ENCODE measurements at regions not wholly inside any gene's neighbourhood (a gene's known extent, or its start where the extent isn't known, plus 50 kb on each side); places are given as distances from the start of the nearest gene placed in this dataset.

DNA sequence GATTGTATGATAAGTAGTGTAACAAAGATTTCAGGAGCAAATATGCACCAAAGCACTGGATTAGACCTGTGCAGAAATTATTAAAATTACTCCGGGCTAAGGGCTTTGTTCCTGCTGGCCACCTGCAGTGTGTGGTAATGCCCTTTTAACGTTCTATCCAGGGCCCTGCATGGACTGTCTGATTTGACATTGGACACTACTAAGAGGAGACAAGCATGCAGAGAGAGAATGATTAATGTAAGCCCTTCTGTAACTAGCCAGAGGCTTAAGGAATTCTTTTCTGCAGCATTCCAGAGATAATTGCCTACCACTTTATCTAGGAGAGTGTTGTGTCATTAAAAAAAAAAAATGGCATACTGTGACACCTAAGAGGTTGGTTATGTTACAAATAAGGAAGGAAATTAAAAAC lies 117.0 kb downstream of the PCDH7 start:
- CTCF ChIA-PET: no interaction called here

DNA sequence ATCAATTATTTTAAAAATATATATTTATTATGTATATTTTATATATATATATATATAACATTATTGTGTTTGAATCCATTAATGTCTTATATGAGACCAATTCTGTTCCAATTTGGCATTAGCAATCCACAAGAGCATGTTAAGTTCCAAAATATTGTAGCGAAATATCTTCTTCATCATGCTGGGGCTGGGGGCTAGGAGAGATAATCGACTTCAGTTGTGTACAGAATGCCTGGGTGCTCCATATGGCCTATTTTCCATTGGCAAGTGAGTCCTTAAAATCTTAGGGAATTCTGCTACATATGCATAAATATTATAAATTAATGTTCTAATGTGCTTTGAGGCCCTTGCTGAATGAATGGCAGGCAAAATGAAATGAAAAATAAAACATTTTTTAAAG lies 117.7 kb downstream of the PCDH7 start:
- POLR2A ChIA-PET: no interaction called here
- CTCF ChIA-PET: no interaction called here

More for the DNA sequence above, 117.0 kb downstream of the PCDH7 start:
- POLR2A ChIA-PET: no interaction called here

DNA sequence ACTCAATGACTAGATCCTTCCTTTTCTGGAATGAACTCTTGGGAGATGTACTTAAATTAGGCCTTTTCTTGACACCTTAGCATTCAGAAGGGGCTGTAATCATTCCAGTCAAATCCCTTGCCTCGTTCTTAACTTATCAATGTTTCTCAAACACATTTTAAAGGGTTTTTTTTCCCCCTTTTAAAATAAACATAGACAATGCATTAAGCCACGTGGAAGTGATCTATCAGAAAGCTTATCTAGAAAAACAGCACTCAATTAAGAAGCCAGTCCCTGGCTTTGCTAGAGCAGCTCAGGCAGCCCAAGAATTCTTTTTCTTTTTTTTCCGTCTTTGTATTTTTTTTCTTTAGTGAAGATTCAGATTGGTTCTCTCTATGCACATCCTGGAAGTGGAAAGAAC lies 118.2 kb downstream of the PCDH7 start:
- ChIA-PET CTCF (no interaction called here), POLR2A (no interaction called here)

DNA sequence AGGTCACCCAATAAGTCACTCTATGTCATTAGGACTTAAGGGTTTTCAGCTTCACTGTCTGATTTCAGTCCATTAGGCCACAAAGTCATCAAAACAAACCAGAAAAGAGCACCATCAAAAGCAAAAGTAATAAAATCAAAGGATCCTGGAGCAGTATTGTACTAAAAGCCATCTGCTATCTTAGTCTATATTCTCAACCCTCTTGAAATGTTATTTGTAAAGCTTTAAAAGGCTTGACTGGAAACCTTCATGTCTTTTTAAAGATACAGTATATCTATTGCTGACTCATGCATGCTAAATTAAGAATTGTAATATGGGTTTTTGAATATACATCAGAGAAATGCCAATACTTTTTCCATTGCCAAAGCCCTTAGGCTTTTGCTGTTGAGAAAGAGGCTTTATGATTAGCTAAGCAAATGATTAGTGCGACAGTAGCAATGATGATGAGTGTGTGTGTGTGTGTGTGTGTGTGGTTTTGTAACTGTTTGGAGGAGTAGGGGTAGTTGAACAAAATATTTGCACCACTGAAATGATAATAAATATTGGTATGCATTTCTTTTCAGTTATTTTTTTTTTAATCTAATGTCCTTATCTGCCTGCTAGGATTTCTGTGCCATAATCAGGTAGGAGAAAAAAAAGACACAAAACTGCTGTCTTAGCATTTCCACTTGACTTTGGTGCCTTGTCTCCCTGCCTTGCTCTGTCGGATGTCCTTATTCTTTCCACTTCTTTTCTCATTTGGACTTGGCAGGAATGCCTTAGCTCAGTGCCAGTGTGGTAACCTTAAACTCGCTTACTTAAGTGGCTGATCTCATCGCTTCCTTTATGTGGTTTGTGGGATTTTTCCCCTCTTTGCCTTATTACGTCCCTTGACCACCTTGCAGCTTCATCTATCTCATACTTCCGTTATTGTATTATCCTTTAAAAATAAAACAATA lies 119.7 kb downstream of the PCDH7 start:
- ChIA-PET POLR2A (no interaction called here), CTCF (no interaction called here)

DNA sequence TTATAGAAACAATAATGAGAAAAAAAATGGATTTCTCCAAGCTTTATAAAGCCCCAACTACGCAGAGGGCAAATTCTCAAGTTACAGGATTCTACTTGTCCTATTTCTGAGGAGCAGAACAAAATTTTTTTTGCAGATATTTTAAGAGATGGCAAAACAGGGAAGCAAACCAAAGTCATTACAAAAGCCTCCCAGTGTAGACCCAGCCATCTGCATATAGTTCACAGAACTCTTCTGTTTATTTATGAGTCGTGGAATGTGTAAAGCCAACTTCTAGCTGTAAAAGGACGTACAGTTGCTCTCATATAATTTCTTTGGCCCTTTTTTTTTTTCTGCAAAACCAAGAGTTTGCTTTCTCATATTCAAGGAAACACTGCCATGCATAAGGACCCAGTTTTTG lies 120.4 kb downstream of the PCDH7 start:
- ChIA-PET CTCF (no interaction called here), POLR2A (no interaction called here)

DNA sequence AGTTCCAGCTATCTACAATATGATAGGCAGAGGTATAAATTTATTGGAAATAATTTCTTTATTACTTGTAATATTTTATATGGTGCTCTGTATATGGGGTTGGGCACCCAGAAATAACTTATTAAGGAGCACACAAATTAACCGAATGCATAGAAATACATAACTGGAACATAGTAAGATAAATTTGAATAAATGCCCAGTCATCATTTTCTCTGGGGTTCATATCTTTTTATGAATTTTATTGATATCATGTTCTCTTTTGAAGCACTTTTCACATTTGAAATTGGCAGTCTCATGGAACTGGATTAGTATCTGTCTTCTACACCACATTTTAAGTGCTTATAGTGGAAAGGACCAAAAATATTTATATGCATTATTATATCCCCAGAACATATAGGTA lies 122.0 kb downstream of the PCDH7 start:
- CTCF ChIA-PET: no interaction called here

DNA sequence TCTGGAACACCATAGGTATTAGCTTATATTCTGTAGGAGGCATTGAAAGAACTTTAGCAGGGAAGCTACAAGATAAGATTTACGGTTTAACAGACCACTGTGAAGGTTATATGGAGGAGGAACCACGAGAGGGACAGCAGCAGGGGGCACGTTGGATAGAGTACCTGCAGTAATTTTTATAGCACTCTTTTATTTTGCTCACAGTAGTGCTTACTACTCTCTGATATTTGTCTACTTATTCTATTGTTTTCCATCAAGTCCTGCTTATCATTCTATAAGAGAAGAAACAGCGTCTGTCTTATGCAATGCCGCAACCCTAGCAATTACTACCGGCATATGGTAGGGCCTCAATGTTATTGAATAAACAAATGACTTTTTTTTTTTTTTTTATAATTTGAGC lies 122.5 kb downstream of the PCDH7 start:
- CTCF ChIA-PET: no interaction called here
- POLR2A ChIA-PET: no interaction called here

More for the DNA sequence above, 122.0 kb downstream of the PCDH7 start:
- POLR2A ChIA-PET: no interaction called here

DNA sequence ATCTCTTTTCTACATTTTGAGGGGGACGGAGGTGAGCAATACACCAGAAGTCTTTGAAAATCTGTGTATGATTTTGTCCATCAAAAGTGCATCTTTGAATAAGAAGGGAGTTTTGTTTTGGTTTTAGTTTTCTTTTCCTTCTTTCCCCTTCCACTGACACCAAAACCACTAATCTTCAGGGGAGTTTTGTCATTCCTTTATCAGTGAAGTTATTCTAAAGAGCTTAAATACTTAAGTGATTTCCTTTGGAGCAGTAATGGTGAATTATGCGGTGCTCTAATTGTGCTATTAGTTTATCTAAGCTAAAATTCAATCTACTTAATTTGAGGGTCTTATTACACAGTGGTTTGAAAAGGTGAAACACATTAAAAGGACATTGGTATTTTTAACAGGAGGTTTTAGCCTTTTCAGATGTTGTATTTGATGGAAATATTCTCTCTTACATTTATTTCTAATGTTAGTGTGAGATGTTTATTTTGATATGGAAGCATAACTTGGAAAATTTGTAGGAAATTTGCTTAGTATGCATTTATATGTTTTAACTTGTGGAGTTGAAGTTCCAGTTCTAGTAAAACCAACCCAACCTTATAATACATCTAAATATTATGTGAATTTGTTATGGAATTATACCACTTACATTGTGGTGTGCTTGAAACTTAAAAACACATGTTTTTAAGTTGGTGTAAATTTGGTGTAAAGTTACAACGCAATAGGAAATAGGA lies 124.9 kb downstream of the PCDH7 start:
- ChIA-PET CTCF (no interaction called here), POLR2A (no interaction called here)

DNA sequence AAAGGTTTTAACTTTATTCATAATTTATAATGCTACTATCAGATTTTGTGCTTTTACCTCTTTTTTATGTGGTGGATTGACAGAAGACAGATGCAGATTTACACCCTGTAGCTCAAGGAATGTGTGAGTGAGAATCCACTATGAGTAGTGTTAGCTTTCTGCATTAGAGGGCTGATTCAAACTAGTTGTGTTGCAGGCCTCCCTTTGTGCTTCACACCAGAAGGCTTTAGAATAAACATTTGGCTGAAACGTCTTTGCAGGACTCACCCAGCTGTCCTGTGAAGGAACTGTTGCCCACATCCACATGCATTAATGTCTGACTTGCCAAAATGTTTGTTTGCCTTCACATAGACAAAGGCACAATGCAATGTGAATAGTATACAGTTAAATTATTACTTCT lies 127.0 kb downstream of the PCDH7 start:
- CTCF ChIA-PET: no interaction called here
- POLR2A ChIA-PET: no interaction called here

DNA sequence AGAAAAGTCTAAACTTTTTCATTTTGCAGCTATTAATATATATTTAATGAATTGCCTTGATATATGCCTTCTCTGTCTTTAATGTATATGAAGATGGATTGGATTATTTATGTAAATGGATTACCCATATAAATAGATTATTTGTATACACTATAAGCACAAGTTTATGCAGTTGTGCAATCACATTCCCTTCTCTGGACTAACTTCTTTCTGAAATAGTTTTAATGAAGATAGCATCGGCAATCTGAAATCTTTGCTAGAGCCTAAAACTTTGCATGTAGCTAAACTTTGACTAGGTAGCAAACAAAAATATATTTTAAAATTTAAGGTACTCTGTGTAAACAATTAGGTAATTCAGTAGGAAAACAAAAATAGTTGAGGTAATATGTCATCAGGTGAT lies 127.8 kb downstream of the PCDH7 start:
- CTCF ChIA-PET: no interaction called here
- POLR2A ChIA-PET: no interaction called here

DNA sequence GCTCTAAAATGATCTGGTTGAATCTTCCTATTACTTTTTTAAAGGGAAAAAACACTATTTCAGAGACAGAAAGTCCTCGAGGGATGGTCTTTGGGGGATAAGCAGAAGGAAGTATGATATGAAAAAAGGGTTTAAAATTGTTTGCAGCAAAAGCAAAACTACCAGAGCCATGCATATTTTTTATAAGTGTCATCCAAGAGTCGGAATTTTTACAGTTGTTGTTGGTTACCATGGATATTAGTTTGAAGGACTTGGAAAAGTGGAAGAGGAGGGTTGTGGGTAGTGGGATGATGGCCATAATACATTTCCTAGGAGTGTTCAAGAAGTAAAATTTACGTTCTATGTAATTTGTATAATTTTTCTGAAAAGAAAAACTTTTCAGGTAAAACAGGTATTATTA lies 134.4 kb downstream of the PCDH7 start:
- CTCF ChIA-PET: no interaction called here
- POLR2A ChIA-PET: no interaction called here

DNA sequence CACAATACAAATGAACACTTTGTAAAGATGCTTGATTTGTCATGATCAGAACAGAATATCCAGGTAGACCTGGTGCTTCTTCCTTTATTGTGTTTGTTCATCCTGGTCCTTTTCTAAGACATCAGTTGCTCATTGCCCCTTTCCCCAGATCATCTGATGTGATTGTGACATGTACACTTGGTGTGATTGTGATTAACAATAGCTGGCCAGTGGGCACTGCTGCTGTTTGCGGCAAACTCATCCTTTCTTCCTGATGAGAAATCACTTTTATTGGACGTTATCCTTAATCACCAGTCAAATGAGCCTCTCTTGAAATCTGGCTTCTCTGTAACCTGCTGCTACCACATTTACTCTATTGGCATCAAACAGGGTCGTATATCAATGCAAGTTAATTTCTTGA lies 135.1 kb downstream of the PCDH7 start:
- CTCF ChIA-PET: no interaction called here
- POLR2A ChIA-PET: no interaction called here

DNA sequence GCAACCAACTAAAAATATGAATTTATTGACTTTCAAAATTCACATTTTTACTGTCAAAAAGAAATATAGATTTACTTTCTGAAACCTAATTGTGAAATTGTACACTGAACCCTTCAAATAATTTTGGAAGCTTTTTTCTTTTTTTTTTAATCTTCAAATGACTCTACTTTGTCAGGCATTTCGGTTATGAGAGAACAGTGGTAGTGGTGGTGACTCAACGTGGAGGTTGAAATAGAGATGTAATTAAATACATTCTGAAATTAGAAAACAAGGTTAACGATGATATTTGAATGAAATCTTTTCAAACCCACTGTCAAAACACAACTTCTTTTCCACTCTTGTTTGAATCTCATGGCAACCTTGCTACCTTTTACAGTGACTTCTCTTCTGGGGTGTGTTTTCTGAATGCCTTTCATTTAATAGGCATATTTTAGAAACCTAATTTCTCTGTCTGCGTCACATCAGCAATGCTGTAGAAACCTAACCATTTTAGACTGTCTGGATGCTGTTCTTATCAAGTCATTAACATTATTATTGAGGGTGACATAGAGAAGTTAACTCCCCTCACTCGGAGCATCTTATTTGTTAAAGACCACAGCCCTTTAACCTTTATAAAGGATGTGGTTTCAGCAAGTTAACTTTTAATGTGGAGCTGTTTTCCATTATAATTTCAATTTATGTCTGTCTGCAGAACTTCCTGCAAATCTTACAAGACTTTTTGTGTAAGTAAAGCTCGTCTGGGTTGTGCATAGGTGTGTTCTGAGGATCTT lies 136.8 kb downstream of the PCDH7 start:
- ChIA-PET POLR2A (no interaction called here), CTCF (no interaction called here)

DNA sequence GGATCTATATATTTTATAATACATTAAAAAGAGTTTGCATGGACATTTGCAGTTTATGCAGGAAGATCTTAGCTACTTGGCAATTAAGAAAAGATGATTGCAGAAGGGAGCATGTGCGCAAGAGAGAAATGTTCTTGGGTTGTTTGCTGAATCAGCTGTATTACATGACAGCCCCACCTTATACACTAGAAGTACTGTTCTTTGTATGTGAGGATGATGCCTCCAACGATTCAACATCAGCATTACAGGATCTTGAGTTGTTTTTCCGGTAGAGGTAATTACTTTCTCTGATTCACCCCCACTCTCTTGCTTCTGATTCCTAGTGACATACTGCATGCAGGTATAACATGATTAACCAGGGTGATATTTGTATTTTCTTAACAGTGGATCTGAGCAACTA lies 140.8 kb downstream of the PCDH7 start:
- CTCF ChIA-PET: no interaction called here
- POLR2A ChIA-PET: no interaction called here

DNA sequence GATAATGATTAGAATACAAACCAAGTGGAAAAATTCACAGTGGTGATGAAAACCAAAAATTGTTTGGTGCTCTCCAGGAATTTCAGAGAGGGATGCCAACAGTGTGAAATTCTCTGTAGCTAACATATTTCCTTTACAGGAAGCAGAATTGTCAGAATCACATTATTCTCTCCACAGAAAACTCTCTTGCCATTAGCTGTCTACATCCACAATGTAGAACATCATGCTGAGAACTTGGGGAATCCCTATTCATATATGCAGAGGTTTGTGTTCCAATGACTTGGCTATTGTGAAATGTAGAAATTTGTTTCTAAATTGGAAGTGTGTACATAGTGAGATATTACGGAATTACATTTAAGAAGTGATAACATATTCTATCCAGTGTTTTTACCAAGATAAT lies 142.0 kb downstream of the PCDH7 start:
- ChIA-PET CTCF (no interaction called here), POLR2A (no interaction called here)

DNA sequence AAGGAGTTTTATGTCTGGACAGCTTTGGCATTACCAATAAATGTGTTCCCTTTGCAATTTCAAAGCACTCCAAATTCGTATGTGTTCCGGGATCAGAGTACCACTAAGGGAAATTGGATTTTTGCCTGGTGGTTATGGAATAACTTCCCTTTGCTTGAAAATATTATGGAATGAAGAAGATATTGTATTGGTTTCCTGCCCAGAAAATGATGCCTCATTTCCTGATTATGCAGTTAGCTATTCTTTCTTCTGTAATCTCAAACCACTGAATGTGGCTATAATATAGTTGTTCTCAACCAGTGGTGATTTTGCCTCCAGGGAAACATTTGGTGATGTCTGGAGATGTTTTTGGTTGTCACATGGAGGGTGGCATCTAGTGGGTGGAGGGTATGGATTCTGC lies 142.9 kb downstream of the PCDH7 start:
- POLR2A ChIA-PET: no interaction called here
- CTCF ChIA-PET: no interaction called here

DNA sequence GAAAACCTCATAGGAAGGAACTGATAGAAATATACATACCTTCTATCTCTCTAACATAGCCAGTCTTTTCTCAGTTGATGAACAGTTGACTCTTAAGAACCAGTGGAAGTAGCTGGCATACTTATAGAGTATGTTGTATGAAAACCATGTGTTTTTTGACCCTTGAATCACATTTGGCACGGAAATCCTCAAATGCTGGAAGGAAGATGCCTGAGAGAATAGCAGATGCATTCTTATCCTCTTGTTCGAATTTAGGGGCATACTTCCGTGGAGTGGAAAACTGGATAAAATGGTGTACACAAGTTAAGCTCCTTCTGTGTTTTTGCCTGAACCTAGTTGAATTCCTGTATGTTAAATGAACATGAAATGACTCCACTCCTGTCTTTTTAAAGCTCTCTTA lies 145.5 kb downstream of the PCDH7 start:
- ChIA-PET POLR2A (no interaction called here), CTCF (no interaction called here)

DNA sequence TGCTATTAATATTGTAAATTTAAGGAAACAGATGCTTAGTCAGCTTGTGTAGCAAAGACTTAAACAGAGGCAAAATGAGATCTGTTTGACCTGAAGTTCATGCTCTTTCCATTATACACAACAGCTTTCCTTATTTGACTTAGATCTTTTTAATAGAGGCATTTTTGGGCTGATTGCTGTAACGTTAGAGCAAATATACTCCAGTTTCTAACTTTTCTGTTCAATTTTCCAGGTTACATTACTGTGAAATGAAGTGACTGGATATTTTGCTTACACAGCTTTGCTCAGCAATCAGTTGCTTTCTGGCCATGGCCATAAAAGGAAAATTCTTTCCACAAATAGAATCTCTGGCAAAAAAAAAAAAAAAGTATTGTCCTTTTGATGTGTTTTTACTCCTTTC lies 146.2 kb downstream of the PCDH7 start:
- CTCF ChIA-PET: no interaction called here
- POLR2A ChIA-PET: no interaction called here

DNA sequence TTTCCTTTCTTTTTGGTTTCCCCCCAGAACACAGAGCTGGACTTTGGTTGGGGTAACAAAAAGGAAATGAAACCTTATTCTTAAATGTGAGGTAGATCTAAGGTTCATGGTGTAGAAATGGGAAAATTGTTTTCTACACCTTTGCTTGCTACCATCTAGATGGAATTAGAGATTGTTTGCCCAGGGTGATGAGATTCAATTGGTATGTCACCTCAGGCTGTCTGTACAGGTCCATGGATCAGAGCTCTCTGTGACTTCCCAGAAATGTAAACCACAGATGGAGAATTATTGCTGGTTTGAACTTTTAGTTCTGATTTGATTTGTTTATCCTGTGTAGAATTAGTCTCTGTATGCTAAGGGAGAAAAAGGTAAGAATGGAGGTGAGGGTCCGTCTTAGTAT lies 146.7 kb downstream of the PCDH7 start:
- ChIA-PET CTCF (no interaction called here), POLR2A (no interaction called here)

DNA sequence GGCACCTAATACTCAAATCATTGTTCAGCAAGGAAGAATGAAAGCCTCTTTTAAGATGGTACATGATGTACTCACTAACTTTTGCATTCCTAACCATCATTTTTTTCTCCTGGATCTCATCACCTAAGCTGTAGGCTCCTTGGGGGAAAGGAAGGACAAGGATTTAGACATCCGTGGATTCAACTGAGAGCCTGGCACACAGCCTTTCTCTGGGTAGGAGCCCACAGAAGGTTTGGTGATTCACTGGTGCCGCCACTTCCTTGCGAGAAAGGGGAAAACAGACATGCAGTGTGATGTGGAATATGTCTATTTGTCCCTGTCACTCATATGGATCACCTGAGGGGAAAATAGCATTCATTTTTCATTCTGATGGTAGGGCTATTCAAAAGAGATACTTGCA lies 147.3 kb downstream of the PCDH7 start:
- CTCF ChIA-PET: no interaction called here
- POLR2A ChIA-PET: no interaction called here

All from activated CD8-positive, alpha-beta memory T cell treated with anti-CD3 and anti-CD28 coated beads for 36 hours (primary cell).